ENCODE measurements at regions not wholly inside any gene's neighbourhood (a gene's known extent, or its start where the extent isn't known, plus 50 kb on each side); places are given as distances from the start of the nearest gene placed in this dataset.

GRCh38 chr5:15334551-15335266, 165.3 kb upstream of the FBXL7 start:
- Mint-ChIP-seq H3K4me1 (ENCODE audit: low read depth) (no peaks in the 10 kb centered on the region), H3K9me3 (peaks cover 38% of the 10 kb centered on the region), H3K27ac (no peak overlapping the region), H3K36me3 (ENCODE audit: low read depth) (no peaks in the 10 kb centered on the region), H3K4me3 (no peak overlapping the region), H3K27me3 (no peaks in the 10 kb centered on the region)

GRCh38 chr5:15333091-15333490, 166.9 kb upstream of the FBXL7 start:
- H3K9me3 Mint-ChIP-seq = peaks cover 41% of the 10 kb centered on the region
- H3K27ac Mint-ChIP-seq = no peak overlapping the region
- no peaks in the 10 kb centered on the region for H3K27me3 Mint-ChIP-seq
- no peaks in the 10 kb centered on the region for H3K4me1 Mint-ChIP-seq (ENCODE audit: low read depth)
- H3K4me3 Mint-ChIP-seq = no peak overlapping the region
- no peaks in the 10 kb centered on the region for H3K36me3 Mint-ChIP-seq (ENCODE audit: low read depth)

- Mint-ChIP-seq H3K4me3 (no peak overlapping the region), H3K9me3 (peaks cover 19% of the 10 kb centered on the region), H3K4me1 (ENCODE audit: low read depth) (no peaks in the 10 kb centered on the region), H3K27me3 (no peaks in the 10 kb centered on the region), H3K27ac (no peak overlapping the region), H3K36me3 (ENCODE audit: low read depth) (no peaks in the 10 kb centered on the region)
Measured at GRCh38 chr5:15326932-15327331, 173.0 kb upstream of the FBXL7 start.

- no peak overlapping the region for H3K27ac Mint-ChIP-seq
- H3K4me1 Mint-ChIP-seq (ENCODE audit: low read depth) = no peaks in the 10 kb centered on the region
- H3K36me3 Mint-ChIP-seq (ENCODE audit: low read depth) = no peaks in the 10 kb centered on the region
- no peak overlapping the region for H3K4me3 Mint-ChIP-seq
- H3K27me3 Mint-ChIP-seq = no peaks in the 10 kb centered on the region
- peaks cover 19% of the 10 kb centered on the region for H3K9me3 Mint-ChIP-seq
Measured at GRCh38 chr5:15326471-15326870, 173.5 kb upstream of the FBXL7 start.

GRCh38 chr5:15322421-15322820, 177.6 kb upstream of the FBXL7 start:
- no peaks in the 10 kb centered on the region for H3K36me3 Mint-ChIP-seq (ENCODE audit: low read depth)
- no peak overlapping the region for H3K4me3 Mint-ChIP-seq
- no peak overlapping the region for H3K27ac Mint-ChIP-seq
- peaks cover 5% of the 10 kb centered on the region for H3K9me3 Mint-ChIP-seq
- no peaks in the 10 kb centered on the region for H3K27me3 Mint-ChIP-seq
- H3K4me1 Mint-ChIP-seq (ENCODE audit: low read depth) = no peaks in the 10 kb centered on the region

- Mint-ChIP-seq H3K4me1 (ENCODE audit: low read depth) (no peaks in the 10 kb centered on the region), H3K4me3 (no peak overlapping the region), H3K27ac (no peak overlapping the region), H3K36me3 (ENCODE audit: low read depth) (no peaks in the 10 kb centered on the region), H3K9me3 (peaks cover 7% of the 10 kb centered on the region), H3K27me3 (no peaks in the 10 kb centered on the region)
Measured at GRCh38 chr5:15321776-15322175, 178.2 kb upstream of the FBXL7 start.

- H3K9me3 Mint-ChIP-seq = peaks cover 6% of the 10 kb centered on the region
- H3K4me1 Mint-ChIP-seq (ENCODE audit: low read depth) = no peaks in the 10 kb centered on the region
- no peaks in the 10 kb centered on the region for H3K36me3 Mint-ChIP-seq (ENCODE audit: low read depth)
- H3K27me3 Mint-ChIP-seq = no peaks in the 10 kb centered on the region
- no peak overlapping the region for H3K27ac Mint-ChIP-seq
- no peak overlapping the region for H3K4me3 Mint-ChIP-seq
Measured at GRCh38 chr5:15320871-15321270, 179.1 kb upstream of the FBXL7 start.

GRCh38 chr5:15304914-15305834, 194.8 kb upstream of the FBXL7 start:
- Mint-ChIP-seq H3K9me3 (peaks cover 7% of the 10 kb centered on the region), H3K27ac (no peak overlapping the region), H3K4me3 (no peak overlapping the region), H3K4me1 (ENCODE audit: low read depth) (no peaks in the 10 kb centered on the region), H3K36me3 (ENCODE audit: low read depth) (no peaks in the 10 kb centered on the region), H3K27me3 (no peaks in the 10 kb centered on the region)

- no peaks in the 10 kb centered on the region for H3K36me3 Mint-ChIP-seq (ENCODE audit: low read depth)
- no peak overlapping the region for H3K4me3 Mint-ChIP-seq
- peaks cover 7% of the 10 kb centered on the region for H3K9me3 Mint-ChIP-seq
- H3K27me3 Mint-ChIP-seq = no peaks in the 10 kb centered on the region
- H3K27ac Mint-ChIP-seq = no peak overlapping the region
- no peaks in the 10 kb centered on the region for H3K4me1 Mint-ChIP-seq (ENCODE audit: low read depth)
Measured at GRCh38 chr5:15304066-15304731, 195.8 kb upstream of the FBXL7 start.

GRCh38 chr5:15300141-15300540, 199.8 kb upstream of the FBXL7 start:
- no peak overlapping the region for H3K27ac Mint-ChIP-seq
- H3K36me3 Mint-ChIP-seq (ENCODE audit: low read depth) = no peaks in the 10 kb centered on the region
- no peaks in the 10 kb centered on the region for H3K27me3 Mint-ChIP-seq
- peaks cover 6% of the 10 kb centered on the region for H3K9me3 Mint-ChIP-seq
- no peak overlapping the region for H3K4me3 Mint-ChIP-seq
- no peaks in the 10 kb centered on the region for H3K4me1 Mint-ChIP-seq (ENCODE audit: low read depth)

- Mint-ChIP-seq H3K36me3 (ENCODE audit: low read depth) (no peaks in the 10 kb centered on the region), H3K27me3 (no peaks in the 10 kb centered on the region), H3K4me3 (no peak overlapping the region), H3K27ac (no peak overlapping the region), H3K9me3 (peaks cover 8% of the 10 kb centered on the region), H3K4me1 (ENCODE audit: low read depth) (no peaks in the 10 kb centered on the region)
Measured at GRCh38 chr5:15290953-15291352, 209.0 kb upstream of the FBXL7 start.

- Mint-ChIP-seq H3K9me3 (peaks cover 12% of the 10 kb centered on the region), H3K36me3 (ENCODE audit: low read depth) (no peaks in the 10 kb centered on the region), H3K27me3 (no peaks in the 10 kb centered on the region), H3K4me1 (ENCODE audit: low read depth) (no peaks in the 10 kb centered on the region), H3K27ac (no peak overlapping the region), H3K4me3 (no peak overlapping the region)
Measured at GRCh38 chr5:15286650-15287049, 213.3 kb upstream of the FBXL7 start.

- H3K36me3 Mint-ChIP-seq (ENCODE audit: low read depth) = no peaks in the 10 kb centered on the region
- no peaks in the 10 kb centered on the region for H3K27me3 Mint-ChIP-seq
- H3K9me3 Mint-ChIP-seq = peaks cover 11% of the 10 kb centered on the region
- no peak overlapping the region for H3K27ac Mint-ChIP-seq
- H3K4me3 Mint-ChIP-seq = no peak overlapping the region
- no peaks in the 10 kb centered on the region for H3K4me1 Mint-ChIP-seq (ENCODE audit: low read depth)
Measured at GRCh38 chr5:15285901-15286583, 213.9 kb upstream of the FBXL7 start.

GRCh38 chr5:15284706-15285105, 215.3 kb upstream of the FBXL7 start:
- Mint-ChIP-seq H3K4me1 (ENCODE audit: low read depth) (no peaks in the 10 kb centered on the region), H3K36me3 (ENCODE audit: low read depth) (no peaks in the 10 kb centered on the region), H3K4me3 (no peak overlapping the region), H3K27ac (no peak overlapping the region), H3K9me3 (peaks cover 8% of the 10 kb centered on the region), H3K27me3 (no peaks in the 10 kb centered on the region)

- Mint-ChIP-seq H3K36me3 (ENCODE audit: low read depth) (no peaks in the 10 kb centered on the region), H3K4me1 (ENCODE audit: low read depth) (no peaks in the 10 kb centered on the region), H3K27ac (no peak overlapping the region), H3K4me3 (no peak overlapping the region), H3K9me3 (peaks cover 8% of the 10 kb centered on the region), H3K27me3 (no peaks in the 10 kb centered on the region)
Measured at GRCh38 chr5:15283076-15283475, 216.9 kb upstream of the FBXL7 start.
